LoVo (cell line): ENCODE measurements at regions not wholly inside any gene's neighbourhood (a gene's known extent, or its start where the extent isn't known, plus 50 kb on each side); places are given as distances from the start of the nearest gene placed in this dataset.
A peak's percentile ranks its signal among the peaks of the same experiment; 100 is the strongest.
"Not testable (repeated sequence)": the region's sequence is repeated elsewhere in the genome, so short reads cannot be mapped to it uniquely, and the experiment has no call there.

Source experiments
- DNase-seq: peaks from one replicate; pipeline ENCODE4 v3.0.0-alpha.2; 2016; ENCODE audit warnings: low spot score

DNA sequence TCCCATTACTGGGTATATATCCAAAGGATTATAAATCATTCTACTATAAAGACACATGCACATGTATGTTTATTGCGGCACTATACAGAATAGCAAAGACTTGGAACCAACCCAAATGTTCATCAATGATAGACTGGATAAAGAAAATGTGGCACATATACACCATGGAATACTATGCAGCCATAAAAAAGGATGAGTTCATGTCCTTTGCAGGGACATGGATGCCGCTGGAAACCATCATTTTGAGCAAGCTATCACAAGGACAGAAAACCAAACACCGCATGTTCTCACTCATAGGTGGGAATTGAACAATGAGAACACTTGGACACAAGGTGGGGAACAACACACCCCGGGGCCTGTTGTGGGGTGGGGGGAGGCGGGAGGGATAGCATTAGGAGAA, 57.0 kb upstream of the NEUROD1 start:
- DNase-seq: not testable (repeated sequence)

DNA sequence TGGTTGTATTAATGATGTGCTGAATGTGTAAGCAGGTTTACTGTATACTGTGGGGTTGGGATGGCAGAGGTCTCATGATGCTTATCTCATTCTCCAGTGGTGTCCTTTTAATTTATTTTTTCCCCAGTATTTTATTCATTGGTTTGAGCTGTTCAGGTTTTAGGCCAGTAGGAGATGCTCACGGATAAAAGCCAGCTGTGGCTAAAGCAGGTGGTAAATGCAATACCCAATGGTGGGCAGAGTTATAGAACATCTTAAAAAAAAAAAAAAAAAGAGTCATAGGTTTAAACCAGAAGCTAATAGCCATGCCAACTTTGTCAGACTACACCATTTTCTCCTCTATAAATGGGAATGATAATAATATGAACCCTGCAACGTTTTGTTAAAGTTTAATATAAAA, 57.8 kb upstream of the NEUROD1 start:
- DNase-seq: no peak

DNA sequence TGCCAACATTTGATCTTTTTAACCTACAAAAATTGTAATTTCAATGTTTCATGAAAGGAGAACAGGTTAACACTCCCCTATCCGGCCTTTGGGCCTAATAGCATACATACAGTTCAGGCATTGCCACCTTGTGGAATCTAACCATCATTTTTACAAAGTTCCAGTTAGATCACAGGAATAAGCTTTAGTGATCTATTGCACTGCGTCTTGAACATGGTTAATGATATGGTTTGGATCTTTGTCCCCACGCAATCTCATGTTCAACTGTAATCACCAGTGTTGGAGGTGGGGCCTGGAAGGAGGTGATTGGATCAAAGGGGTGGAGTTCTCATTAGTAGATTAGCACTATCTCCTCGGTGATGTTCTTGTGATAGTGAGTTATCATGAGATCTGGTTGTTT, 58.2 kb upstream of the NEUROD1 start:
- no peak for DNase-seq

DNA sequence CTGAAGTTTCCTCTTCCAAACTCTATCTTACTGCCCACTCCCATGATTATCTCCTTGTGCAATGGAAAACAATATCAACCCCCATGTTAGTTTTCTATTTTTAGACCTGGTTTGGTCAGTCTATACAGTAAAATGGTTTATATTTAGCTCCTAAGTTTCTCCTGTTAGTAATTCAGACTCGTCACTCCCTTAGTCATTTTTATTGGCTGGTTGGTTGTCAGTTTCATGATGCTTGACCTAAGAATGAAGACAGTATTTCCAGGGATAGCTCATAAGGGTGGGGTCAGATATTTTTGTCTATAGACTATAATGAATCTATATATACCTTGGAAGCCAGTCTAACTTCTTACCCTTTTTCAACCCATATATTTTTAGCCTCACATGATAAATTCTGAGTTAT, 61.4 kb upstream of the NEUROD1 start:
- peak; percentile 2 for DNase-seq

DNA sequence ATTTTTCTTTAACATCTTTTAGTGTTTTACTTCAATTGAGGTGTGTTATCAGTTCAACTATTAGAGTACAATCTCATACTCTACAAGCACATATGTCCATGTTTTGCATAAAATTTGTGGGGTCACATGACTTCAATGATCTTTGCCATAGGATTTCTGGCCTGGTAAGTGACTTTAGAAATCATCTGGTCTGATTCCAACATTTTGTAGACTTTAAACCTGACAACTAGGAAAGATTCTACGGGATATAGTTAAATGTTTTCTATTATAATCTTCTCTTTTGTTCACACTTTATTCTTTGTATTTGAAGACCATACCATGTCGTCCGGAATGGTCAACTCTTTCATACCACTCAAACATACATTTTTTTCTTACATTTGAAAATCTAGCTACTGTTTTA, 62.0 kb upstream of the NEUROD1 start:
- DNase-seq: no peak

DNA sequence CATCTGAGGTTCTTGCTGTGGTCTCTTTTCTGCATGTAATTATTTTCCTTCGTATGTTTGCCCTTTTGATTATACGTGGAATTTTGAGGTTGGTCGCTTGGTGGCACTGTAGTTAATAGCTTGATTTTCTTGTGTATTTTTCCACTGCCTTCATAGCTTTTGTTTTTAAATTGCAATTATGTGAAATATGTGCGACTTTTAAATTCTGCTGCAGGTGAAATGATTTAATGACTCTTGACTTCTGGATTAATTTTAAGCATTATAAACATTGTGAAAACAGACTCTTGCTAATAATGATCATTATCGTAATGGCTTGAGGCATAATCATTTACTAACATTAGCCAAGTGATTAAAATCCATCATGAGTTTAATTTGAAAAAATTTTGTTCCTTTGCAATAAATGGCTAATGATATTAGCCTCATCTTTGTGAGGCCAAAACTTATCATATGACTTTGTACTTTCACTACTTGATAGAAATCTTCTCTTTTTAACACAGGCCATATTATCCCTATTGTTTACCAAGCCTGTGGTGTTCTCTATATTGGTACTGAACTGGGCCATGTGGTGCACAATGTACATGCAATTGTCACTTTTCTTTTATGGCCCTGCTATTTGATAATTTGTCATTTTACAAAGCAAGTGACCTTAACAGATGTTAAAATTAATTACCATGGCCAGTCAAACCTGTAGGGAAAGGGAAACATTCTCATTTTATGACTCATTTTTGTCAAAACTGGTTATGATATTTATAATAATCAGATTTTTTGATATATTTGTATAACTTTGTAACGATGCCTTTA, 62.8 kb upstream of the NEUROD1 start:
- DNase-seq: peak; percentile 67

DNA sequence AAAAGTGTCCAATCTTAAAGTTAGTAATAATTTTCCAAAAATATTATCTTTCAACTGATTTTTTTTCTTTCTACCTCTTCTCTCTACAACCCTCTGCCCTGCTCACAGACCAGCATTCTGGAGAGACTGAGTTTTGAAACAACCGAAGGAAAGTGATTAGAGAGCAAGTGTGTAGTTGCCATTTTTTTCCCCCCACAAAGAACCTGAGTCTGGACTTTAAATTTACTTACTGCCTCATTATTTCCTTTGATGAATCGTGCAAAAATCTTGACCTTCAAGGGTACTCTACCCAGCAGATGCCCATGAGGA, 63.4 kb upstream of the NEUROD1 start:
- no peak for DNase-seq

DNA sequence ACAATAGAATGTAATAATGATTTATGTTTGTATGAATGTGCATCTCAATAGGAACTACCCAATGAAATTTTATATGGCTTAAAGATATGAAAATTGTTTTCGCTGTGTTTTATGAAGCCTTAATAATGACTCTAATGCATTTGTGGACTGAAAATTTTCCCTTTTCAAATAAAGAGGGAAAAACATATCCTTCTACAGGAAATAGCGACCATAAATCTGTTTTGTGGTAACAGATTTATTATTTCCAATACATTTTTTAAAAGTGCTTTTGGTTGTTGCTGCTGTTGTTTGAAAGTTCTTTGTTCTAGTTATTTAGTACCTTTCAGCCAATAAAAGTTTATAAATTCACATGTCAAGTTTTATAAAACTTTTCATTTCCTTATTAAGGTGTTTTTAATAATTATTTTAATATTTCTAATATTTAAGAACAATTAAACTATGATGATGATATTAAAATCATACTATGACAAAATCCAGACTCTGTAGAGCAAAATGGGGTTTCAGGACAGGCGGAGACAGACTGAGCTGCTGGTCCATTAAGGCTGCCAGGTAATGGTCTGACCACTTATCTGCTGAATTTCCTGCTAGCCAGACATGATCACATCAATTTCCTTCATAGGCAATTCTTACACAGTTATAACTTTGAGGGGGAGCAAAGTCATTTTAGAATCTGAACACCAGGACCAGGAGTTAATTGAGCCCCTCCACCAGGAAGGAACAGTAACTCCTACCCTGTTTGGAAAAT, 65.7 kb upstream of the NEUROD1 start:
- DNase-seq: no peak

DNA sequence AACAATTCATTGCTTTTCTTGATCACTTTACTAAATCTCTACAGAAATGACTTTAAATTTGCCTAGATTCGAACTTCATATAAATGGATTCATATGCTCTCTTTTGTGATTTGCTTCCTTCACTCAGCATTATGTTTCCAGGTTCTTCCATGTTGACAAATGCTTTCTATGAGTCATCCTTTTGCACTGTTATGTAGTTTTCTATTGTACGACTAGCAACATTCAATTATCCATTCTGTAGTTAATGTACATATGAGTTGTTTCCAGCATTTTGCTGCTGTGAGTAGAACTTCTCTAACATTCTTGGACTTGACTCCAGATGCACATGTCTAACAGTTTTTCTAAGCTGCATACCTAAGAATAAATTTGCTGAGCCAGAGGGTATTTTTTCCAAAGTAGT, 66.5 kb upstream of the NEUROD1 start:
- no peak for DNase-seq

DNA sequence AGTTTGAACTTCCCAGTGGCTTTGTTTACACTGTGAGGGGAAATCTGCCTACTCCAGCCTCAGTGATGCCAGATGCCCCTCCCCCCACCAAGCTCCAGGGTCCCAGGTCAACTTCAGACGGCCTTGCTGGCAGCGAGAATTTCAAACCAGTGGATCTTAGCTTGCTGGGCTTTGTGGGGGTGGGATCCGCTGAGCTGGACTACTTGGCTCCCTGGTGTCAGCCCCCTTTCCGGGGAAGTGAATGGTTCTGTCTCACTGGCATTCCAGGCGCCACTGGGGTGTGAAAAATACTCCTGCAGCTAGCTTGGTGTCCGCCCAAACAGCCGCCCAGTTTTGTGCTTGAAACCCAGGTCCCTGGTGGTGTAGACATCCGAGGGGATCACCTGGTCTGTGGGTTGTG, 70.0 kb upstream of the NEUROD1 start:
- DNase-seq: no peak

DNA sequence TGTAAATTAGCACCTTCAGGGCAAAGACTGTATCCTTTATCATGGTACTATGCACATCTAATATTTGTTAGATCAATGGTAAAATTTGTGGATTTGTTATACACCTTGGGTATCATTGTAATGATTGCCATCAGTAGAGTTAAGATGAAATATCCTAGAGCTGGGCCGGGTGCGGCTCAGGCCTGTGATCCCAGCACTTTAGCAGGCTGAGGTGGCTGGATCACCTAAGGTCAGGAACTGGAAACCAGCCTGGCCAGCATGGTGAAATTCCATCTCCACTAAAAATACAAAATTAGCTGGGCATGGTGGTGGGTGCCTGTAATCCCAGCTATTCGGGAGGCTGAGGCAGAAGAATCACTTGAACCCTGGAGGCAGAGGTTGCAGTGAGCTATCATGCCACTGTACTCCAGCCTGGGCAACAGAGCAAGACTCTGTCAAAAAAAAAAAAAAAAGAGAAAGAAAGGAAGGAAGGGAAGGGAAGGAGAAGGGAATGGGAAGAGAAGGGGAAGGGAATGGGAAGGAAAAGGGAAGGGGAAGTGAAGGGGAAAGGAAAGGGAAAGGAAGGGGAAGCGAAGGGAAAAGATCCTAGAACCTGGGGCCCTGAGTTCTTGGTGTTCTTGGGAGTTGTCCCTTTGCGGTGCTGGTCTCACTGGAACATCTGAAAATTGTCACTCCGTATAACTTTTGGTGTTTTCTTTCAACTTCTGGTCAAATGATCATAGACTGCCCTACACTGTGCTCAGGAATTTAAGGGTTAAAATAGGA, 71.1 kb upstream of the NEUROD1 start:
- no peak for DNase-seq

DNA sequence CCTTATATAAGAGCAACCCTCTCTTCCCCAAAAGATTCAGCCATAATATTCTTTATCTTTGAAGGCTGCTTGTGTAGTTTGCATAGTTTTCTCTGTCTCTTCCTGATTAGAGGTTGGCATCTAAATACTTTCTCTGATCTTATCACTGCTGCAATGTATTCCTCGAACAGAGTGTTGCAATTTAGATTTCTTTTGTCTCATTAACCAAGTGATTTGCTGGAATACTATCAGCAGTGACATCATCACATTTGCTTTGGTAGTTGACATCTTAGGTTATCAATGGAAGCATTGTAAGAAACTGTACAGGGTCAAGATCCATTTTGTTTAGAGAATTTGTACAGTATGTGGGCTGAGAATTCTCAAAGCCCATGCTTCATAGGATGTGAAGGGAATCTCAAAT, 72.0 kb upstream of the NEUROD1 start:
- DNase-seq: no peak

DNA sequence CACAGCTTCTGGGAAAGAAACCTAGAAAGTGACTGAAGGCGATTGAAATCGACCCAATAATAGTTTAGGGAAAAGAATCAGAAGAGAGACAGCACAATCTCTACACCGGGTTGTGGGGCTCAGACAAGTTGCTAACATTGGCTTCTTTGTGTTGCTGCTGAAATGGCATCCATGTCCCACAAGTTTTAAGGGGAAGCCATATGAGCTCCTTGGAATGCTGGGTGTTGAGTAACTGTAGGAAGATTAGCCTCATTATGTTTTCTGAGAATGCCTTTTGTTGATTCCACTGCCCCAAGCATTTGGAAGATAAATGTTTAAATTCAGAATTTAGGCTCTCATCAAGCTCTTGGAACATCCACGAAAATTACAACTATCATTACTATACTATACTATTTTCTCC, 73.4 kb upstream of the NEUROD1 start:
- DNase-seq: no peak

DNA sequence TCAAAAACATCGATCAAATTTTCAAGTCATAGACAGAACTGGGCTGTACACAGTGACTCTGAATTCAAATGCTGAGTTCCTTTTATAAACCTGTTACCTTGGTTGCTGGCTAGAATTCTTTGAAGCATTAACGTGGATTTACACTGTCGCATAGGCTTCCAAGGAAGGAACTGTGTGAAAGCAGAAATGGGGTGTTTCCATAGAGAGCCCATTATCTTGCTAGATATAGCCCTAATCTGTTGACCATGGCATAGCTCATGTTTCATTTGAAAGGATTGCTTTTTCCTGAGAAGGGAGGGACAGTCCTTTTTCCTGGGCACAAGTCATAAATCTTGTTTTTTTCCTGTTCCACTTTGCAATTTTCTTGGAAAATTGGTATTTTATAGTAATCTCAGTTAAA, 73.8 kb upstream of the NEUROD1 start:
- no peak for DNase-seq

DNA sequence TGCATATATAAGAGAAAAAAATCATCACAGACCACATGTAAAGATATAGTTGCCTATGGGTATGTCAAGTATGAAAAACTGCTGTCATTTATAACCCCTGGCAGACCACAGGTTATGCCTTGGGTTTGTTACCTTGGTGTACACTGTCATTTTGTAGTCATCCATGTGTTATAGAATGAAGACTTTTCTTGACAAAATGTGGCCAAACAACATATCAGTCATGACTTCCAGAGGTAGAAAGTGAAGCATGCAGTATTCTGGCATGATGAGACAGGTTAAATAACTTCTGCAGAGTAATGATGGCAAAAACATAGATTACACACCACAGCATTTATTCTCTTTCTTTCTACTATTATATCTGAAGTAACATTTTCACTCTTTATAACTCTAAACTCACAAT, 74.9 kb upstream of the NEUROD1 start:
- DNase-seq: no peak

DNA sequence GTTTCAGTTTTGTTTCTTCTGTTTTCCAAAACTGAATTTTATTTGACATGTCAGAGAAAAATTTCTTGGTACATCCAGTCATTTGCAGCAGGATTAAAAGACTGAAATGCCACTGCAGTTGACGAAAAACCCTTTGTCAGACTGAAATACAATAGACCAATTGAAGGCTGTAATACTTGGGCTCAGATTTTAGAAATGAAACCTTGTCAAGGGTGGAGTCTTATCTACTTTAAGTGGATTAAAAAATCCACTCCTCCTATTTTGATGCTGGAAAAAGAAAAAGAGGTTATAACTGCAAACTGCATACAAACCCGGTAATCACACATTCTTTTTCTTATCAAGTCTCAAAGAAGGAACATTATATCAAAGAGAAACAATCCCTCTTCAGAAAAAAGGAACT, 80.2 kb upstream of the NEUROD1 start:
- no peak for DNase-seq

DNA sequence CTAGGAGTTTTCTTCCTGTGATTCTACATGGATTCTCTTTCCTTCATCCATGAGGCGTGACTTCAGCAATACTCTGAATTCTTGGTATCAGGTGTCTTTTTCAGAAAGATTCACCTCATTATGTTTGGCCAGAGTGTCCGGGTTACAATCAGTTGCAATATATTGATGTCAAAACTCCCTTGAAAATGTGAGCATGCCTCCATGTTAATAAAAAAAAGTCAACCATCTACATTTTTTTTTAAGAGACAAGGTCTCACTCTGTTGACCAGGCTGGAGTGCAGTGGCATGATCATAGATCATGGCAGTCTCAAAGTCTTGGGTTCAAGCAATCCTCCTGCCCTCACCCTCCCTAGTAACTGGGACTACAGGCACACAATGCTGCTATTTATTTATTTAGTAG, 80.9 kb upstream of the NEUROD1 start:
- DNase-seq: no peak

DNA sequence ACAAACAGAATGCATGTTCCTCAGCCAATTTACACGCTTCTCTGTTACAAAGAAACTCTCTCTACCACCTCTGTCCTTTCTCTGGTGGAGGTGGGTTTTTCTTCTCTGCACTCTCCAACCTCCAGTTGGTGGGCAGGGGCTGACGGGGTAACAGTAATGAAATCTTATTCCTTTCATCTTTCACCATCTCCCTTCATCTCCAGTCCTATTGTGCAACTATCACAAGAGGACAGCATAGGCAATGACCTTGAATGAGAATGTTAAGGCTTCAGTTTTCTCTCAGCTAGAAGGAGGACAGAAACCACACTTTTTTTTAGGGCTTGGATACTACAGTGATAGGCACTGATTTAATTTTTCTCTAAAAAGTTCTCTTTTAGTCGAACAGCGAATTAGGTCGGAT, 81.7 kb upstream of the NEUROD1 start:
- no peak for DNase-seq

DNA sequence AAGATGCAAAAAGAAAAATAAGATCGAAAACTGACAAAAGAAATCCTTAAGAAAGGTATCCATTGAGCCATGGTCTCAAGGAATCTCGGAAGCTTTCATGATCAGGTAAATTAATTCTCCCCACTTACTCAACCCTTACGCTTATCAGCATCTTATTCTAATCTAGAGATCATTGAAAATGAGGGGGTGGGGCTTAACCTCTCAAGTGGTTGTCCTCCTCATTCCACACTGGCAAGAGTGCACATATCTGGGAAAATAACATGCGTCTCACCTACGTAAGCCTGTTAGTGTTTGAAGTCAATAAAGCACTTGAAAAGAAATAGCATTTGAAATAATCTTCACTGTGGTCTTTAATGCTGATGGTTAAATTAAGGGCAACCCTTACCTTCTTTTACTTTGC, 82.5 kb upstream of the NEUROD1 start:
- DNase-seq: no peak

DNA sequence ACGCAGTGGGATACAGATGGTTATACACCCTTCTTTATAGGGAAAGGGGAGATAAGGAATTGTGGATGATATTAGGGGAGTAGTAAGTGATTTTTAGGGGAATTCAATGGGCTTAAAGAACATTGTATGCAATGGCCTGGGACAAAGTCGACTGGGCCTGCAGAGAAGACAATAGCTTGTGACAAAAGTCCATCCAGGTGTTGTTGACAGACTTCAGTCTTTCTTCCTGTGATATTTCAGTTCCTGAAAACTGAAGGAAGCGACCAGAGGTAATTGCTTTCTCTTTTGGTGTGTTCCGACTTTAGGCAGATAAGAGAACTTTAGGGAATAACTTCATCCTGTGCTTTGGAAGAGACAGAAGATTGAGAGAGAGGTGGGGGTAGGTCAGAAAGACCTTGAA, 83.1 kb upstream of the NEUROD1 start:
- no peak for DNase-seq

DNA sequence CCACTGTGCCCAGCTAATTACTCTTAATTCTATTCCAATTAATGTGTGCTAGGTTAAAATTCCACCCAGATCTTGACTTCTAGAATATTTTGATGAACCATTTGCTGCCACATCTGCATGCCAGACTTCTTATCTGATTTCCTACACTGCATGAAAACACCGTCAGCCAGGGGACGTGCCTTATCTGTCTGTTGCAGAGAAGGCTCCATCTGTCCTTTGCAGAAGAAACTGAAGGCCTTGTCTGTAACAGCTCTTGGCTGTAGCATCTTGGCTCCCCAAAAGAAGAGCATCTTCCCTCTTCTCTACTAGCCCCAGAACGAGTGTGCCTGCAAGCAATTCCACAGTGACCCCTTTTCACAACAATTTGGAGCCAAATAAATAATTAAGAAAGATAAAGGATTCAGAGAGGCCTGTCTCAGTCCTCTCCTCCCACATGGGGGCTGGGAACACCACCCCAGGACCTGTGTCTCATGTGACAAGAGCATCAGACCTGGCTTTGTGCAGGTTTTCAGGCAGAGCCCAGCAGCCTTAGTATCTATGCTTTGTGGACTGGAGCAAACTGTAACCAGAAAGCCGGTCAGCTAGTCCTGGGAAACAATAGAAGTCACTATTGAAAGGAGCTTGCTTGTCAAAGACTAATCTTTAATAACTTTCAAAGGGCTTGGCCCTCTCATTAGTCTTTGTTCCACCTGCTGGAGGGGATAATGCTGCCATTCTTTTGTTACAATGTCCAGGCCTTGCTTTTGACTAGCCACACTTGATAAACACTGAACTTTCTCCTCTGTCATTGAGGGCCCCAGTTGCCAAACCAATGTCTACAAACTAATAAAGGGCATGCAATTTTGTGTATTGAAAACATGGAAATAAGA, 84.0 kb upstream of the NEUROD1 start:
- no peak for DNase-seq

DNA sequence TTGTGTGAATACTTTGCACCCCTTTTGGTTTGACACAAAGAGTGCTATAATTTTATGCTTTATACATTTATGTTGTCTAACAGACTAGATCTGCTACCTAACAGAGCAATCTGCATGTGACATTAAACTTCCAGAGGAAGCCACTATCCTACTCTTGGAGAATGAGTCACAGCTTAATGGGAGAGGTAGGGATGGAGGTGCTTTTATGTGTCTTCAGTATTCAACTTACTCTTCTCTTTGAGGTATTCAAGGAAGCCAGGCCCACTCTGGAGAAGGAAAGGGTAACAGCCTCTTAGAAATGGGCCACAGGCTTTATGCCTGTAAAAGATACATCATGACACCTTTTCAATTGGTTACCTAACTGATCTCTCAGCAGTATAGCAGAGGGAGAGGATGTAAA, 85.8 kb upstream of the NEUROD1 start:
- no peak for DNase-seq
